ENCODE measurements at regions not wholly inside any gene's neighbourhood (a gene's known extent, or its start where the extent isn't known, plus 50 kb on each side); places are given as distances from the start of the nearest gene placed in this dataset.
"Not testable (repeated sequence)": the region's sequence is repeated elsewhere in the genome, so short reads cannot be mapped to it uniquely, and the experiment has no call there.

- DNase-seq, result no peak
- intact Hi-C loops (cut with DNase I), result no loop called here
Measured at GRCh38 chr2:57434972-57435371, 611.6 kb upstream of the VRK2 start.

GRCh38 chr2:57437077-57437476, 609.5 kb upstream of the VRK2 start:
- no peak for DNase-seq
- intact Hi-C loops (cut with DNase I), result no loop called here

DNA sequence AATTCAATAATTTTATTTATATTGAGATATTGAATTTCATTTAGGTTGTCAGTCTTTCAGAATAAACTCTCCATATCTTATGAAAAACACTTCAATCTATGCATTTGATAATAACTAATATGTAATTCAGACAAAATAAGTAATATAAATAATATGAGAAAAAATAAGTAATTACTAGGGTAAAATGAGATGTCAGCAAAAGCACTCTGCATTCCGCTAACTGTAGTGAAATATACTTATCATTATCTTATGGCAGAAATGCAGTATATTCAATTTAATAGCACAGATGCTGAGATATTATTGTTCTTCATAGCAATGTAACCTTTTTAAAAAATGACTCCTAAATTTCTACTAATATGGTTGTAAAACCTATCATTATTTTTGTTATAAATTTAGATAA, 606.2 kb upstream of the VRK2 start:
- intact Hi-C loops (cut with DNase I), result no loop called here
- no peak for DNase-seq

DNA sequence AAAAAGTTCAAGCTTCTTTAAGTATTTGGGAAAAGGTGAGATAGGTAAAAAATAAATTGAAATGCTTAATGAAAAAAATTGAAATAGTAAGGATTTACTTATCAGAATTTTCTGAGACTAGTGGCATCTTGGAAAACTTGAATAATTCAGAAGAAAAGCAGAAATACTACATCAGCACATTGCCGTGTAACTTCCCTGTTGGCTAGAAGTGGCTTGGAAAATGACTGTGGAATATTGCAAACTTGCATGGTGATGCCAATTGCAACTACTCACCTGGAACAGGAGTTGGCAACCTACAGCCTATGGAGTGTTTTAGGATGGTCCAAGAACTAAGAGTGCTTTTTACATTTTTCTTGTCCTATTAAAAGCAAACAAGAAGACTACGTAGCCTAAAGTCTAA, 603.5 kb upstream of the VRK2 start:
- no peak for DNase-seq
- intact Hi-C loops (cut with DNase I), result no loop called here

GRCh38 chr2:57443973-57444521, 602.6 kb upstream of the VRK2 start:
- intact Hi-C loops (cut with DNase I), result no loop called here
- peak in 3 of 42 donors; percentile 3 to 17 (median 15) for DNase-seq

GRCh38 chr2:57444752-57445430, 601.7 kb upstream of the VRK2 start:
- no peak for DNase-seq
- intact Hi-C loops (cut with DNase I), result no loop called here

GRCh38 chr2:57448816-57449215, 597.8 kb upstream of the VRK2 start:
- no peak for DNase-seq

DNA sequence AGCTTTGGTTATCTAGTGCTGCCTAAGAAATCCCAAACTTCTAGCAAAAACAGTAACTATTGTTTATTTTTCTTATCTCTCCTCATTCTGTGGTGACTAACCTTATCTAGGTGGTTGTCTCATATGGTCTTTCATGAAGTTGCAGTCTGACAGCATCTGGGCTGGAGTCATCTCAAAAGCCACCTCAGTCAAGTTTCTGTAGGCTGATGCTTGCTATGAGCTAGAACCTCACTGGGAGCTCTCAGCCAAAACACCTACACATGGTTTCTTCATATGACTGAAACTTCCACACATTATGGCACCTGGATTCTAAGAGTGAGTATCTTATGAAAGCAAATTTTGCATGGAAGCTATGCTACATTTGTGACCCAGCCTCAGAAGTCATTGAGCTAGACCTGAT, 596.4 kb upstream of the VRK2 start:
- intact Hi-C loops (cut with DNase I), result no loop called here
- no peak for DNase-seq

More at GRCh38 chr2:57448816-57449215, 597.8 kb upstream of the VRK2 start:
- intact Hi-C loops (cut with DNase I), result no loop called here

GRCh38 chr2:57452634-57453033, 594.0 kb upstream of the VRK2 start:
- DNase-seq, result no peak
- intact Hi-C loops (cut with DNase I), result no loop called here

- intact Hi-C loops (cut with DNase I), result no loop called here
- no peak for DNase-seq
Measured at GRCh38 chr2:57453945-57454344, 592.7 kb upstream of the VRK2 start.

DNA sequence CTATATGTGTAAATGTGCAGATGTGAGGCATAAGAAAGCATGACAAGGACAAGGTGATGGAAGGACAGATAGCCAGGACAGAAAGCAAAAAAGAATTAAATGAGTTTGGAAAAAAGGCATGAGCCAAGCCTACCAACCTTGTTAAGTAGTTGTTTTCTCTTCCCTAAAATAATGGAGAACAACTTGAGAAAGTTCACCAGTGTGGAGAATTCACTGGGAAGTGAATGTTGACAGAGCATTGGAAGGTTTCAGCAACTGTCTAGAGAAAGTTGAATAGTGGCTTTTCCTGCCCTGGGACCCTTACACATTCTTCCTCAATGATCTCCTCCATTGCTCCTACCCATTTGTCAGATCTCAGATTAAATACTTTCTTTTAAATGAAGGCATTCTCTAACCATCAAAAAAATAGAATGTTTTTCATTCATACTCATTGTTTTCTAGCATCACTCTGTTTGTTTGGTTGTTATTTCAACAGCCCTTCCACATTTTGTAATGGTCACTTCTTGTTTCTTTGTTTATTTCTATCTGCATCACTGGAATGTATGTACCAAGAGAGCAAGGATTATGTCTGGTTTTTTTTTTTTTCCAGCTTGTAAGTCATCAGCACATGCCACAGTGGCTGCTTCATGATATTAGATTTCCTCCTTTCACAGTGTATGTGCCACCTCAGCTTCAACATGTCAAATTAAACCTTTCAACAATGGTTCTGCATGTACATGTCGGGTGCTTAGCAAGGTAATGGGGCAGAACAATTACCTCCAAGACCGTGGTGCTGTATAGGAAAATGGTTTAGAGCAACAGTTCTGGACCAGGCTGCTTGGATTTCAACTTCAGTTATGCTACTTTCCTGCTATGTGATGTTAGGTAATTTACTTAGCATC, 586.0 kb upstream of the VRK2 start:
- intact Hi-C loops (cut with DNase I), result no loop called here
- no peak for DNase-seq

GRCh38 chr2:57461624-57462023, 585.0 kb upstream of the VRK2 start:
- no peak for DNase-seq
- intact Hi-C loops (cut with DNase I), result no loop called here

DNA sequence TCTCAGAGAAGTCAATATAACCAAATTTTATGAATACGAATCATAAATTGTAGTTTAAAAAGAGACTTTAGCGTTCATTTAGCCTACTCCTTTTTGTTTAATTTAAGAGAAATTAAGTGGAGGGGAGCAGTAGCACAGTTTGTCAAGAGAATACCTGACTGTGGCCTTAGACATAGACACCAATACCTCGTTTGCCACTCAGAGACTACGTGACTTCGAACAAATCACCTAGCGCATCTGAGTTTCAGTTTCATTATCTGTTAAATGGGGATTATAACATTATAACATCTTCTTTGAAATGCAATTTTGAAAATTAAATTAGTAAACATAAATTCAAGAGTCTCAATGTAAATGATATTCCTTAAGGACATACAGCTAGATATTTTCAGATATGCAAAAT, 581.5 kb upstream of the VRK2 start:
- no peak for DNase-seq
- intact Hi-C loops (cut with DNase I), result no loop called here

DNA sequence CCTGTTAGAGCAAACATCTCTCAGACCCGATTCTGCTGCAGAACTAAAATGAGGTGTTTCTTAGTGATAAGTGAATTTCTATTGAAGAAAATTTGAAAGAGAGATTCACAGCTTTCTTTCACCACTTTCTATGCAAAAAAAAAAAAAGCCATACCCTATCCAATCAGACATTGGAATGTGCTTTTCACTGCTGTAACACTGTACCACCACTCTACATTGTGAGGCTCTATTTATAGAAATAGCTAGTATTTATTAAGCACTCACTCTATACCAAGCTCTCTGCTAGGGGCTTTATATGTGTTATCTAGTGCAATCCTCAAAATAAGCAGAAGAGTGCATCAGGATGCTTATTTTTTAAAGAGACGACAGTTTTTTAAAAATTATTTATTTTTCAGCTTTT, 580.6 kb upstream of the VRK2 start:
- intact Hi-C loops (cut with DNase I), result no loop called here

DNA sequence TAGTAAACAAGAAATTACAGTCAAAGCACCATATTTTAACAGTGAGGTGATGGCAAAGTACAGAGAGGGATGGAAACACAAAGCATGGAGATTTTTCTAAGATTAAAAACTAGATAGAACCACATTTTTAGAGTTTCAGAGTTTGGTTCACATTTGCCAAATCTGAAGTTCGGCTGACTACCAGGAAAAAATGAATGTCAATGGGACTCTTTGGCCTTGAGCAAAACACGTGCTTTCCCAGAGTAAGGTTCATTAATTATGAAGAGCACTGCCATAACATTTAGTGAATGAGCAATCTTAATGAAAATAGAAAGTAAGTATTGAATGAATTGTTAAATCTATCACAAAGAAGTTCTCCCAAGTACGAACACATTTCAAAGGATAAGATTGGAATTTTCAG, 571.2 kb upstream of the VRK2 start:
- intact Hi-C loops (cut with DNase I), result no loop called here
- no peak for DNase-seq

More for the DNA sequence above, 580.6 kb upstream of the VRK2 start:
- DNase-seq, result no peak

DNA sequence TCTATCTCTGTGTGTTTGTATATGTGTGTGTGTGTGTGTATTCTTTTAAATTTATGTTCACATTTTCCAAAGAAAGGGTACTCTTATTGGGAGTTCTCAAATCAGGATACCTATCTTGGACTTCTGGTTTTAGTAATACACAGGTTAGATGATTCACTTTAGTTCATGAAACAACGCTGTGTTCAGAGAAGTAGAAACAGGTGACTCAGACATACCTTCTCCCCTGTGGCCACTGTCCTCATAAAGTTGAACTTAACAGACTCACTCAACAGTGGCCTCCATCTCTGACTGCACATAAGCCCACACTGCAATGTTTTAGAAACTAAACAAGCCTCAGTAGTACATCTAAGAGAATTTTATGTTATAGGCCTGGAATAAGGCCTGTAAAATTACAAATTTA, 566.6 kb upstream of the VRK2 start:
- no peak for DNase-seq
- intact Hi-C loops (cut with DNase I), result no loop called here

- intact Hi-C loops (cut with DNase I), result no loop called here
- DNase-seq, result no peak
Measured at GRCh38 chr2:57488061-57488460, 558.5 kb upstream of the VRK2 start.

- intact Hi-C loops (cut with DNase I), result no loop called here
- DNase-seq, result no peak
Measured at GRCh38 chr2:57490741-57491140, 555.9 kb upstream of the VRK2 start.

DNA sequence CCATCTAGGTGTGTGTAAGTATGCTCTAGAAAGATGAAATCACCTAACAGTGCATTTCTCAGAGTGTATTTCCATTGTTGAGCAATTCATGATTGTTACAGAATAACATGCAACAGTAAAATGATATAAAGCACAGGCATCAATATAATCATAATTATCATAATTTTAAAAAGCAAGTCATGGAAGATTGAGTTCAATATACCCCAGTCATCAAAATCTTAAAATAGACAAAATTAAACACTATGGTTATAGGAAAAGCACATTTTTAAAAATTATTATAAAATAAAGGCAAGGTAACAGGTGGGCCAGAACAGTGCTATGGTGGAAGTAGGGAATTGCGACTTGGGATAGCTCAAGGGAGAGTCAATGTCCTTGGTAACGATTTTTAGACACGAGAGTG, 555.4 kb upstream of the VRK2 start:
- intact Hi-C loops (cut with DNase I), result no loop called here
- no peak for DNase-seq

DNA sequence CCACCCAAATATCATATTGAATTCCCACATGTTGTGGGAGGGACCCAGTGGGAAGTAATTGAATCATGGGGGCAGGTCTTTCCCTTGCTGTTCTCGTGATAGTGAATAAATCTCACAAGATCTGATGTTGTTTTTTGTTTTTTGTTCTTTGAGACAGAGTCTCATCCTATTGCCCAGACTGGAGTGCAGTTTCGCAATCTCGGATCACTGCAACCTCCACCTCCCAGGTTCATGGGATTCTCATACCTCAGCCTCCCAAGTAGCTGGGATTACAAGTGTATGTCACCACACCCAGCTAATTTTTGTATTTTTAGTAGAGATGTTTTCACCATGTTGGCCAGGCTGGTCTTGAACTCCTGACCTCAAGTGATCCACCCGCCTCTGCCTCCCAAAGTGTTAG, 552.6 kb upstream of the VRK2 start:
- DNase-seq; intact Hi-C loops (cut with DNase I): not testable (repeated sequence)
